ENCODE measurements at regions not wholly inside any gene's neighbourhood (a gene's known extent, or its start where the extent isn't known, plus 50 kb on each side); places are given as distances from the start of the nearest gene placed in this dataset.

- TF ChIP-seq CTCF (IDR thresholded peaks at IDR 0.05), result no peak
- ATAC-seq (no peak), DNase-seq (no peak)
- no peaks in the 10 kb centered on the region for H3K9me3 ChIP-seq
- H3K36me3 ChIP-seq (ENCODE audit: insufficient read depth in 1 of 2, low read depth in 1 of 2), result no peaks in the 10 kb centered on the region
- 65 to 77% (median 73%) methylated on average over 10 of the region's 10 CpGs for WGBS, 3 donors
- peaks cover 0 to 13% (median 2%) of the 10 kb centered on the region in 3 donors for H3K27me3 ChIP-seq (ENCODE audit: insufficient read depth in 3 of 3, low read length in 2 of 3)
- intact Hi-C loops (cut with DNase I), result no loop called here
- H3K4me1 ChIP-seq, result no peaks in the 10 kb centered on the region
- no peak overlapping the region for H3K4me3 ChIP-seq
- H3K27ac ChIP-seq, result no peak overlapping the region
Observed at GRCh38 chr2:104430359-104430740, 423.6 kb upstream of the POU3F3 start.

GRCh38 chr2:104430852-104431251 is 423.1 kb upstream of the POU3F3 start:
- no peak overlapping the region for H3K4me3 ChIP-seq
- H3K4me1 ChIP-seq, result no peaks in the 10 kb centered on the region
- intact Hi-C loops (cut with DNase I), result no loop called here
- H3K27me3 ChIP-seq (ENCODE audit: insufficient read depth in 3 of 3, low read length in 2 of 3), result peaks cover 0 to 13% (median 3%) of the 10 kb centered on the region in 3 donors
- DNase-seq (no peak), ATAC-seq (no peak)
- no peak overlapping the region for H3K27ac ChIP-seq
- H3K9me3 ChIP-seq, result no peaks in the 10 kb centered on the region
- 81 to 83% (median 82%) methylated on average over 7 of the region's 7 CpGs for WGBS, 3 donors
- no peak for TF ChIP-seq CTCF (IDR thresholded peaks at IDR 0.05)
- no peaks in the 10 kb centered on the region for H3K36me3 ChIP-seq (ENCODE audit: insufficient read depth in 1 of 2, low read depth in 1 of 2)

GRCh38 chr2:104431701-104432121 is 422.2 kb upstream of the POU3F3 start:
- 76 to 79% (median 76%) methylated on average over 7 of the region's 7 CpGs for WGBS, 3 donors
- no peak overlapping the region for H3K4me3 ChIP-seq
- DNase-seq (no peak), ATAC-seq (no peak)
- H3K4me1 ChIP-seq, result no peaks in the 10 kb centered on the region
- intact Hi-C loops (cut with DNase I), result no loop called here
- TF ChIP-seq CTCF (IDR thresholded peaks at IDR 0.05), result no peak
- no peaks in the 10 kb centered on the region for H3K9me3 ChIP-seq
- H3K27ac ChIP-seq, result no peak overlapping the region
- H3K27me3 ChIP-seq (ENCODE audit: insufficient read depth in 3 of 3, low read length in 2 of 3), result peaks cover 0 to 13% (median 6%) of the 10 kb centered on the region in 3 donors
- no peaks in the 10 kb centered on the region for H3K36me3 ChIP-seq (ENCODE audit: insufficient read depth in 1 of 2, low read depth in 1 of 2)

GRCh38 chr2:104432401-104432800 is 421.5 kb upstream of the POU3F3 start:
- ATAC-seq (no peak), DNase-seq (no peak)
- TF ChIP-seq CTCF (IDR thresholded peaks at IDR 0.05), result no peak
- Histone ChIP-seq H3K4me3 (no peak overlapping the region), H3K9me3 (no peaks in the 10 kb centered on the region), H3K4me1 (no peaks in the 10 kb centered on the region), H3K36me3 (ENCODE audit: insufficient read depth in 1 of 2, low read depth in 1 of 2) (no peaks in the 10 kb centered on the region), H3K27me3 (ENCODE audit: insufficient read depth in 3 of 3, low read length in 2 of 3) (peaks cover 2 to 13% (median 6%) of the 10 kb centered on the region in 3 donors), H3K27ac (no peak overlapping the region)
- intact Hi-C loops (cut with DNase I), result no loop called here
- 78 to 87% (median 82%) methylated on average over 5 of the region's 5 CpGs for WGBS, 3 donors

- intact Hi-C loops (cut with DNase I), result no loop called here
- 89 to 98% (median 89%) methylated on average over 2 of the region's 2 CpGs for WGBS, 3 donors
- peaks cover 2 to 13% (median 6%) of the 10 kb centered on the region in 3 donors for H3K27me3 ChIP-seq (ENCODE audit: insufficient read depth in 3 of 3, low read length in 2 of 3)
Observed at GRCh38 chr2:104432991-104433390, 420.9 kb upstream of the POU3F3 start.

More at GRCh38 chr2:104432991-104433390, 420.9 kb upstream of the POU3F3 start:
- Histone ChIP-seq H3K9me3 (no peaks in the 10 kb centered on the region), H3K36me3 (ENCODE audit: insufficient read depth in 1 of 2, low read depth in 1 of 2) (no peaks in the 10 kb centered on the region), H3K27ac (no peak overlapping the region), H3K4me3 (no peak overlapping the region), H3K4me1 (no peaks in the 10 kb centered on the region)
- ATAC-seq (no peak), DNase-seq (no peak)
- no peak for TF ChIP-seq CTCF (IDR thresholded peaks at IDR 0.05)

Measured in psoas muscle (tissue), 7 donors.